ENCODE measurements at regions not wholly inside any gene's neighbourhood (a gene's known extent, or its start where the extent isn't known, plus 50 kb on each side); places are given as distances from the start of the nearest gene placed in this dataset.

DNA sequence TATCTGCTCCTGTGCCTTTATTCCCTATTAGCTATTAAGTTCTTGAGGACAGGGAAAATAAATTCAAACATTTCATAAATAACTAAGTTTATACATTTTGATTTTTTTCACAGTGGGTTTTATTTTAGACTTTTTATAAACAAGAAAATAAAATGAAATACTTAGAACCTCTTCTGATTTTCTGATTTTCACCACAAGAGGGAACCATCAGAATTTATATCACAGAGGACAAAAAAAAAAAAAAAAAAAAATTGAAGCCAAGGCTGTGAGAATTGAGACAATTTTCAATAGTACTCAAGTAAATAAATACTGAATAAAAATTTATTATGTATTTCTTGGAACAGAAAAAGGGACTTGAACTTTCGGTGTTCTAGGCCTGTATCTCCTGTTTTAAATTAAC, 288.1 kb downstream of the SH3BGRL start:
- FAIRE-seq: peak; percentile 80

DNA sequence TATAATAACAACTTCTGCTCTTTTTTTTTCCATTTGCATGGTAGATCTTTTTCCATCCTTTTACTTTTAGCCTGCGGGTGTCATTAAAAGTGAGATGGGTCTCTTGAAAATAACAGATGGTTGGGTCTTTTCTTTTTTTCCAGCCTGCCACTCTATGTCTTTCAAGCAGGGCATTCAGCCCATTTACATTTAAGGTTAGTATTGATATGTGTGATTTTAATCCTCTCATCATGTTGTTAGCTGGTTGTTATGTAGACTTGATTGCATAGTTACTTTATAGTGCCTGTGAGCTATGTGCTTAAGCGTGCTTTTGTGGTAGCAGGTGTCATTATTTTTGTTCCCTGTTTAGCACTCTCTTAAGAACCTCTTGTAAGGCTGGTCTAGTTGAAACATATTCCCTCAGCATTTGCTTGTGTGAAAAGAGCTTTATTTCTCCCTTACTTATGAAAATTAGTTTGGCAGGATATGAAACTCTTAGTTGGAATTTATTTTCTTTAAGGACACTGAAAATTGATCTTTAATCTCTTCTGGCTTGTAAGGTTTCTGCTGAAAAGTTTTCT, 326.1 kb downstream of the SH3BGRL start:
- FAIRE-seq: peak; percentile 83

DNA sequence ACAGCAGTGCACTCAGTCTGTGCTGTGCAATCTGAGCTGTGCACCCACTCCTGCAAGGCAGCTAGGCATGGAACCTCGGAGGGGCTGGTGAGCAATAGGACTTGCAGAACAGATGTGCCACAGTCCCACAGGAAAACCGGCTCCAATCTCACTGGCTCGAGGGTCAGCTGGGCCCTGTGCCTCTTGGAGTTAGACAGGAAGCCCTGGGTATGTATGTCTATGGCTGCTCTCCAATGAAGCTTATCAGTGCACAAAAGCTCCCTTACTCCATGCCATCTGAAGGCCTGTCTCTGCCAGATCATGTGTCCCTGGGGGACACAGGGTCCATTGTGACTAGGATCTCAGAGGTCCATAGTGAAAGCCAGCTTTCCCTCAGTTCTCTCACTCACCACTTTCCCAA, 335.8 kb downstream of the SH3BGRL start:
- FAIRE-seq: no peak

DNA sequence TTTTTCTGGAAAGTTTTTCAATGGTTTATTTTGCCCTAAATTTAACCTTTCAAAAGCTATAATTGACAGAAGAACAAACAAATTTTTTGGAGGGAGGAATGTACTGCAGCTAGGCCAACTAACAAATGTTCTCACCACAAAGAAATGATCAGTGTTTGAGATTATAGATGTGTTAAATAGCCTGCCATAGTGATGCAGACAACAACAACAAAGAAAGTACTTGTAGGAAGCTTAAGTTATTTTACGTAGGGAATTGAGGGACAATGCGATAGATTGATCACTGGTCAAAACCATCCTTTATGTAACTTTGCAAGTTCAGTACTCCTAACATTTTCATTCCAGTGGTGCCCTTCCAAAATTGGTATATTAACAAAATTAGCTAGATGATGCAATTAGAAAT, 340.4 kb downstream of the SH3BGRL start:
- no peak for FAIRE-seq

DNA sequence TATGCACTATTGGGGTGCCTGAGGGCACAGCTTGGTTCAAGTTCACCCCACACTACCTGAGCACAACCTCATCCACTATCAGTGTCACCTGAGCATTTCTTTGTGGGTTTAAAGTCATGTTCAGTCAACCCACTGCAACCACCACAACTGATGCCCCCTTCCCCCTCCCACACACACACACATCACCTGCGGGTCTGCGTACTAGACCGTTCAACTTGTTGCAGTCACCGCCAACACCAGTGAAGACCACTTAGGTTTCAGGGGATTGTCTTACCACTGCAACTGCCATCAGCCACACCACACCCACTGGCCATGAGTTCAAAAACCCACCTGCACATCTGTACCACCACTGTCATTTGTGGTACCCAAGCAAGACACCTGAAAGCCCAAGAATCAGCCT, 355.0 kb downstream of the SH3BGRL start:
- no peak for FAIRE-seq

DNA sequence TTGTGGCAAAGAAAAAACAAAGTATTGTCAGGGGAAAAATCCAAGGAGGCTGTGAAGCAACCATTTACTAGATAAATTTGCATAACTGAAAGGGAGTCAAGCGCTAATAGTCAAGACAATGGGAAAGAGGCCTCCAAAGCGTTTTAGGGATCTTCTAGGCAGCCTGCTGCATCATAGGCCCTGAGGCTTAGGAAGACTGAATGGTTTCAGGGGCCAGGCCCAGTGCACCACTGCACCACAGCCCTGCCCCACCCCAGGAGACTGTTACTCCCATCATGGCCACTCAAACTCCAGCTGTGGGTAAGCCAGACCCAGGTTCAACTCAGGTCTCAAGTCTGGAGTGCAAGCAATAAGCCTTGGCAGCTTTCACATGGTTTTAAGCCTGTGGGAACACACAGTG, 362.9 kb downstream of the SH3BGRL start:
- no peak for FAIRE-seq

DNA sequence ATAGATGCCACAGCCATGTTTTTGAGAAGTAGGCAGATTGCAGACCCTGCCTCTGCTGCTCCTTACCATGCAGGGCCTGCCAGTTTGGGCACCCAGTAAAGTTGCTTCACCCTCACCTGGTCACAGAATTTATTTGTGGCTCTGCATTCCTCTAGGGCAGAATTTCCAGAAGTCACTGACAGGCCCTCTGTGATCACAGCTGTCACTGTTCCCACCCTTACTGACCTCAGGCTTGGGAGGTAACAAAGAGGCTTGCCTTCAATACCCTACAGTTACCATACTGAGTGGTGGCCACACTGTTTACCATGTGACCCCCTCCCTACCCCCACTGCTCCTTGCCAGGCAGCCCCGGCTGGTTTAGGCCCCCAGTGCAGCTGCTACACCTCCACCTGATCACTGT, 375.1 kb downstream of the SH3BGRL start:
- no peak for FAIRE-seq

DNA sequence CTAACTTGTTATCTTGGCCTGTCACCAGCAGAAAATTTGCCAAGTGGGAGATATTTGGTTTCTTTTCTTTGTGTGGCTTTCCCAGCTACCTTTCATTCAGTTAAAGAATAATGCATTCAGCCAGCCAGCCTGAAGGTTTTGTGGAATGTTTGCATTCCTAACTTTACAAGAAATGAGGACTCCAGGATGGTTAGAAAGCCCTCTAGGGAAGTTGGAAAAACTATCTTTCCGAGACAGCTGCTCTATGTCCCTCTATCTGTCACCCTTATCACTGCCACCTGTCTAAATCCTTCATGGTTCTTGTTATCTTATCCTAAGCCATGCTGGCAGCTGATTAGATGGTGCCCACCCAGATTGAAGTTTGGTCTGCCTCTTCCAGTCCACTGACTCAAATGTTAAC, 384.2 kb downstream of the SH3BGRL start:
- no peak for FAIRE-seq

DNA sequence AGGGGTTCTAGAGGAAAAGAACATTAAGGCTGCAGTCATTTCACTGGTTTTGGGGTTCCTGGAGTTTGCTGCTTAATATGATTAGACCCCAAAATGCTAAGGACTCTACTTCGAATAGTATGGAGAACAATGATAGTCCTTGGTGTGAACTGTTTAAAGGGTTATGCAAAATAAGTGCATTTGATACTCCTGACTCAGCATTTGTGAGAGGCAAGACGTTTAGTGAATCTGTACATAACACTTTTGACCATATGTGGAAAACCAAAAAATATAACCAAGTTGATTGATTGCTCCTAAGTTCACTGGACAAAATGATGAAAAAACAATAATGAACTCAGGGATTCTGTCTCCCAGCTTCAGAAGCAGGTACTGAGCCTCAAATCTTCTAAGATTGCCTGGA, 414.1 kb downstream of the SH3BGRL start:
- no peak for FAIRE-seq

DNA sequence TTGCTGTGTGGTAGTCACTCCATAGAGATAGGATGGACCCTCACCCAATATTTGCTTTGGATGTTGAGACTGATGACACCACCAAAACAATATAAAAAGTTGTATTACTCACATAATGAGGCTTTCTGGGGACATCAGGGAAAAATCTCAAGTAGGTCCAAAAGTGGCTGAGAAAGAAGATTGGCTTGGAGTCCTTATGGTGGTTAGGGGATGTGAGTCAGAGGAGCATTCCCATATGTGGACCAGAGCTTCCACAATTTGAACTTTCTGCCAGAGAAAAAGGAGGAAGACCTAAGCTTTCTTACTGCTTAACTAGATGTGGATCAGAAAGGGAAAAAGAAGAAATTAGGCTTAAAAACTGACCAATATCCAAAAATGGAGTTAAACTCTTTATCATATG, 460.5 kb downstream of the SH3BGRL start:
- no peak for FAIRE-seq

DNA sequence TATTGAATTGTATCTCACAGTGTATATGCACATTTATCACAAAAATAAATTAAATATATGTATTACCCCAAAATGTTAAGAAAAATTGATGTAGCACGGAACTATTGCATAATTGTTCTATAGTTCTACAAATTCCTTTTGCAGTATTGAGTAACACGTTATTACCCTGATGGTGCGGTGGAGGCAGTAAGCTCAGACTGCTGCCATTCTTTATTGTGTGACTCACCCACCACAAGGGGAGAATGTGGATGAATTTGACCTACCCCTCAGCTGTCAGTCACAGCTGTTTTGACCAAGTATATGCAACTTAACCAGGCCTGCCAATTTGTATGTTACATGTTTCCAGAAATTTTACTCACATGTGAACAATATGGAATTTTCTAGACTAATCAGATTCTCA, 506.6 kb downstream of the SH3BGRL start:
- FAIRE-seq: no peak

DNA sequence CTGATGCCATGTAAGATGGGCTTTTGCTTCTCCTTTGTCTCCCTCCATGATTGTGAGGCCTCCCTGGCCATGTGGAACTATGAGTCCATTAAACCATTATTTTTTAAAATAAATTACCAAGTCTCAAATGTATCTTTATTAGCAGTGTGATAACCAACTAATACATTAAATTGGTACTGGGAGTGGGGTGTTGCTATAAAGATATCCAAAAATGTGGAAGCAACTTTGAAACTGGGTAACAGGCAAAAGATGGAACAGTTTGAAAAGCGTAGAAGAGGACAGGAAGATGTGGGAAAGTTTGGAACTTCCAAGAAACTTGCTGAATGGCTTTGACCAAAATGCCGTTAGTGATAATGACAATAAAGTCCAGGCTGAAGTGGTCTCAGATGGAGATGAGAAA, 526.7 kb downstream of the SH3BGRL start:
- no peak for FAIRE-seq

DNA sequence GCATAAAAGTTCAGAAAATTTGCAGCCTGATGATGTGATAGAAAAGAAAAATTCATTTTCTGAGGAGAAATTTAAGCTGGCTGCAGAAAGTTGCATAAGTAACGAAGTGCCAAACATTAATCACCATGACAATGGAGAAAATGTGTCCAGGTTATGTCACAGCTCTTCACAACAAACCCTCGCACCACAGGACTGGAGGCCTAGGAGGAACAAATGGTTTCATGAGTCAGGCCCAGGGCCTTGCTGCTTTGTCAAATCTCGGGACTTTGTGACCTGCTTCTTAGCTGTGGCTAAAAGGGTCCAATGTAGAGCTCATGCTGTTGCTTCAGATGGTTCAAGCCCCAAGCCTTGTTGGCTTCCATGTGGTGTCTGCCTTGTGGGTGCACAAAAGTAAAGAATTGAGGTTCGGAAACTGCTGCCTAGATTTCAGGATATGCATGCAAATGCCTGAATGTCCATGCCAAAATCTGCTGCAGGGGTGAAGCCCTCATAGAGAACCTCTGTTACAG, 527.4 kb downstream of the SH3BGRL start:
- FAIRE-seq: no peak

DNA sequence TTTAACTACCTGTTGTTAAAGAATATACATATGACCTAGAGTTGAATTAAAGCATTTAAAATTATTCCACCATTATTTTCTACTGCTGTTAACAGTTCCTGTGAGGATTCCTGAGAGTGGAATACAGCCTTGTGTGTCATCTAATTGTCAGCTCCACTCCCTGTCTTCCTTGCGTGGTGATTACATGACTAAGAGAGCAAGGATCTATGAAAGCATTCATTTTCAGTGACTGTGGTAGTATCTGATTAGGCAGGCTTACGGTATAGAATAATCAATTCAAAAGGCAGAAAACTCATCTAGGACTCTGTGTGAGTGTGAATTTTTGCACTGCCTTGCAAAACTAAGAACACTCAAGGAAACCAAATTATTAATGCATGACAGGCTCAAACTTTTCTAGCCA, 577.8 kb downstream of the SH3BGRL start:
- no peak for FAIRE-seq

DNA sequence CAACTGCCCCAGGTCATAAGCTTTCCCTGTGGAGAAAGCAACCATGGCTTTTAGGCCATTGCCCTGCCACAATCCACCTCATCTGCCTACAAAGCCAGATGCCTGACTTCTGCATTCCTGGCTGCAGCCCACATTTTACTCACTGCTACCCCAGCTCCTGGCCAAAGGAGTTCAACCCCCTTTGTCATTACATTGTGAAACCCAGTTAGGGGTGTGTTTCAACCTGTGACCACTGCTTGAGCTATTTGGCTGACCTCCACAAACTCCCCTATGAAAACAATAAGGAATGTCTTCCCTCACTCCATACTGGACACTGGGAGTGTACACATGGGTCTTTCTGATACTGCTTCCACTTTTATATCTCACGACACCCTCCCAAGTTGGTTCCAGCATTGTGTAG, 589.2 kb downstream of the SH3BGRL start:
- no peak for FAIRE-seq

All from islet of Langerhans (tissue), 1 donor.